ENCODE measurements at regions not wholly inside any gene's neighbourhood (a gene's known extent, or its start where the extent isn't known, plus 50 kb on each side); places are given as distances from the start of the nearest gene placed in this dataset.

GRCh38 chr1:90835661-90836344 is 118.7 kb upstream of the BARHL2 start:
- TF ChIP-seq, protein P1, sequence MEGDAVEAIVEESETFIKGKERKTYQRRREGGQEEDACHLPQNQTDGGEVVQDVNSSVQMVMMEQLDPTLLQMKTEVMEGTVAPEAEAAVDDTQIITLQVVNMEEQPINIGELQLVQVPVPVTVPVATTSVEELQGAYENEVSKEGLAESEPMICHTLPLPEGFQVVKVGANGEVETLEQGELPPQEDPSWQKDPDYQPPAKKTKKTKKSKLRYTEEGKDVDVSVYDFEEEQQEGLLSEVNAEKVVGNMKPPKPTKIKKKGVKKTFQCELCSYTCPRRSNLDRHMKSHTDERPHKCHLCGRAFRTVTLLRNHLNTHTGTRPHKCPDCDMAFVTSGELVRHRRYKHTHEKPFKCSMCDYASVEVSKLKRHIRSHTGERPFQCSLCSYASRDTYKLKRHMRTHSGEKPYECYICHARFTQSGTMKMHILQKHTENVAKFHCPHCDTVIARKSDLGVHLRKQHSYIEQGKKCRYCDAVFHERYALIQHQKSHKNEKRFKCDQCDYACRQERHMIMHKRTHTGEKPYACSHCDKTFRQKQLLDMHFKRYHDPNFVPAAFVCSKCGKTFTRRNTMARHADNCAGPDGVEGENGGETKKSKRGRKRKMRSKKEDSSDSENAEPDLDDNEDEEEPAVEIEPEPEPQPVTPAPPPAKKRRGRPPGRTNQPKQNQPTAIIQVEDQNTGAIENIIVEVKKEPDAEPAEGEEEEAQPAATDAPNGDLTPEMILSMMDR (IDR thresholded peaks at IDR 0.05), result no peak
- no peak for TF ChIP-seq EP300 (IDR thresholded peaks at IDR 0.05)
- TF ChIP-seq POLR2A (IDR thresholded peaks at IDR 0.05), result no peak
